ENCODE measurements at regions not wholly inside any gene's neighbourhood (a gene's known extent, or its start where the extent isn't known, plus 50 kb on each side); places are given as distances from the start of the nearest gene placed in this dataset.

GRCh38 chr17:12584727-12585126, 81.0 kb upstream of the MYOCD start:
- TF ChIP-seq CTCF (conservative IDR thresholded peaks at IDR 0.05) (no peak), ZFX (IDR thresholded peaks at IDR 0.05) (no peak)

Data from C4-2B (cell line).